ENCODE measurements at regions not wholly inside any gene's neighbourhood (a gene's known extent, or its start where the extent isn't known, plus 50 kb on each side); places are given as distances from the start of the nearest gene placed in this dataset.

GRCh38 chr10:35765066-35765527, 123.0 kb upstream of the FZD8 start:
- TF ChIP-seq CTCF (conservative IDR thresholded peaks at IDR 0.05; ENCODE audit: low read depth, low read length) (no peak), EZH2 (IDR thresholded peaks at IDR 0.05; ENCODE audit: borderline replicate concordance, low read depth, low read length, poor library complexity, severe bottlenecking) (no peak)

All from A673 (cell line).